ENCODE measurements at regions not wholly inside any gene's neighbourhood (a gene's known extent, or its start where the extent isn't known, plus 50 kb on each side); places are given as distances from the start of the nearest gene placed in this dataset.

DNA sequence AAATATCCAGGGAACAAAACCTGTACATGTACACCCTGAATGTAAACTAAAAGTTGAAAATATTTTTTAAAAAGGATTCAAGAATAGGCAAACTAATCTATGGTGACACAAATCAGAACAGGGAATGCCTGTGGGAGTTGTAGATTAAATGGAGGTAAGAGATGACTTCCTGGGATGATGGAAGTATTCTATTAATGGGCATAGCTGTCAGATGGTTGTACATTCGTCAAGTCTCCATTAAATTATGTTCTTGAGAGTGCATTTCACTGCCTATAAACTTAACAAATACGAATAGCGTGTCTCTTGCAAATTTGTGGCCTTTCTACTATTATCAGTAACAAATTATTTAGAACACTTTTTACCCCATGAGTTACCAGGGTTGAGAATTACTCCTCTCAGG lies 207.0 kb downstream of the HNMT start:
- in situ Hi-C loops (cut with MboI; ENCODE audit: low sequenced_read_pairs) = no loop called here

DNA sequence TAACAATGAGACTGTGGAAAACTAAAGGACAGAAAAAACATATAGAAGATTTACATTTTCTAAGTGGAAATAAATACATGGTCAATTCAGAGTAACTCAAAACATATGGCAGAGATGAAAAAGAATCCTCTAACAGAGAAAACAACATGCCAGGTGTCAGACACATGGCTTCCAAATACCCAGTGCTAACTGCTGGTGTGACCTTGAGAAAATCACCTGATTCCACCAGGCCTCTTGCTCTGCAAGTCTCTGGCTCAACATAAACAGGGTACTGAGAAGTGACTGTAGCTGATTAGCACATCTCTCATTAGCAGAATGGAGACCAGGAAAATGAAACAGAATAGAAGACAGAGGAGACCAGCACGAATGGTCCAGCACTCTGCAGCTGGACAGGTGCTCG lies 210.8 kb downstream of the HNMT start:
- in situ Hi-C loops (cut with MboI; ENCODE audit: low sequenced_read_pairs) = no loop called here

DNA sequence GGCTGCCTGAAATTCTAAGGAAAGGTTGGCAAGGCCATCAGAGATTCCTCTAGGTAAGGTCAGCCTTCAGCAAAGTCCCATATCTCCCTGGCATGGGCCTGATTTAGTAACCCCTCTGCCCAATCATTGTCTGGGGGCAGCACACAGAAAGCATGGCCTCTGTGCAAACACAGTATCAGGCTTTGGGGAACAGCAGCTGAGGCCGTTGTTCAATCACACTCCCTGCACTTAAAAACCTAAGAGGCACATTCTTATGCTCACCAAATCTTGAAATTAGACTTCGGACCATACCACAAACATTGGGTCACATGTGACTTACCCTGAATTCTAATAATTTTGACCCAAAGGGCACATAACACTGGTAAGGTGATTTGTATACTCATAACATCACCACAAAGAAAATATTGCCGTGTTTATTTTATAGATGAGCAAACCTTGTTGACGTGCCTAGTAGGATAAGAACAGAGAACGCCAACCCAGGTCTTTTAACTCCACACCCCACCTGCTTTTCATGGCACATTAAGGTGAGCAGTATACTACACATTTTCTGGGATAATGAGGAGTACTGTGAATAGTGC lies 212.7 kb downstream of the HNMT start:
- in situ Hi-C loops (cut with MboI; ENCODE audit: low sequenced_read_pairs) = no loop called here

DNA sequence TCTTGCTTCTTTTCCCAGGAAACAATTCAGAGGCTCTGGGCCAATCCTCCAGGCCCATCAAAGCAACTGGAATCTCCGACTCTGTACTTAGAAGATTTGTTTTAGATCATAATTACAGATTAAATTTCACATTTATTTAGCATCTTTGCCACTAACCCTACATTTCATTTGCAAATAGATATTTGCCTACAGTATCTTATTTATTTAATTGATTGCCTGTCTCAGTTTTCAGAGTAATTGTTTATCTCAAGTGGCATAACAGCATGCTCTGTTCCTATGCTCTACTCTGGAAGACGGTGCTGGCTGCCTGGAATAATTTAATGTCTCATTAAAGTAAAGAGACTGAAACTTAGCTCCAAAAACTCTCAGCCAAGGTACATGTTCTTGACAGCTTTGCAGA lies 213.4 kb downstream of the HNMT start:
- in situ Hi-C loops (cut with MboI; ENCODE audit: low sequenced_read_pairs) = no loop called here

DNA sequence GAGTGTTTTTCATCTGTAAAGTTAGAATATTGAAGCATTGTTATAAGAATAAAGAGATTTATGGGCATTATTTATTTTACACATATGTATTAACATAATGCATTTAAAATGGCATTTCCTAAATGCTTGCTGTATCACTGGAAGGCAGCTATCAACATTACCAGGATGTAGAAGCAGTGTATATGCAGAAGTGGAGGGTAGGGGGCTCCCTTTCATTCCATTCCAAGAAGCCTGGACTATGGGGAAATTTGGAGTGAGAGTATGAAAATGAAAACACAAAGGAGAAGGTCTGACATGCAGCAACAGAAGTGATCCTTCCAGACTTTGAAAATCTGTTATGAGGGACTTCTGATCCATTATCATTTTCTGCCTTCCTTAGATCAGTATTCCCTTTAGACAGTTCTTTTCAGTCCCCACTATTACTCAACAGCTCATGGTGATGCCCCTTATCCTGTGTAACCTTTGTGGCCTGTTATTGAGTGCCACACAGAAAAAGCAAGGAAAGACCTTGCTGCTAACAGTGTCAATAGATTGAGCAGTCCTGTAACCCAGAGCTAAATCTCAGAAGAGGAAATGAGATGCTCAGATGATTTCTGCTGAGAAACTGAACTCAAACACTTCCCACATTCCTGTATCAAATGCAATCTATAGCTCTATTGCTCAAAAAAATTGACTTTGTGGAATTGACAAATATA lies 216.6 kb downstream of the HNMT start:
- in situ Hi-C loops (cut with MboI; ENCODE audit: low sequenced_read_pairs) = no loop called here

DNA sequence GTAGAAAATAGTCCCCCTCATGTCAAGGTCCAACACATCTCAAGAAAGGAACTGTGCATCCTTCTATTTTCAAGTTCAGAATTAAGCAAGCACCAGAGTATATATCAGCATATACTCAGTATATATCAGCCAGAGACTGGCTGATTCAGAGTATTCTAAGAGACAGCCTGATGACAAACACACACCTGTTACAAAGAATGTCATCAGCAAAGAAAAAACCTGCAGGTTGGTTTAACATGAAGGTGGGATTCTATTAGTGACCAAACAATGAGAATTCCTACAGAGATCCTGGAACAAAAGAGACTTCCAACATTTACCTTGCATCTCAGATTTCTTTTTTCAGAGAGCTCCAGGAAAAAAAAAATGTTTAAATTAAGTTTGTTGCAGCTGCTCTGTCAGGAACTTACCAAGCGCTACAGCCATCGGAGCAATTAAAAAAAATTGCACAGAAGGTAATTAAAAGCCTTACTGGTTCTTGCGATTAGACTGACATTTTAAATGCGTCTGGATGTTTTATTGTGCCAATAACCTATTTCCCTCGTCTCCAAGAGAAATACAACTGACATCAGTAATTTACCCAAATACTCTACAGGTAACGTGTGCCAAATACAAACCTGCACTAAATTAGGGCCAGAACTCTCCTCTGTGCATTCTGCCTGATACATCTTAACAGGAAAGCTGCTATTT lies 218.1 kb downstream of the HNMT start:
- in situ Hi-C loops (cut with MboI; ENCODE audit: low sequenced_read_pairs) = no loop called here

DNA sequence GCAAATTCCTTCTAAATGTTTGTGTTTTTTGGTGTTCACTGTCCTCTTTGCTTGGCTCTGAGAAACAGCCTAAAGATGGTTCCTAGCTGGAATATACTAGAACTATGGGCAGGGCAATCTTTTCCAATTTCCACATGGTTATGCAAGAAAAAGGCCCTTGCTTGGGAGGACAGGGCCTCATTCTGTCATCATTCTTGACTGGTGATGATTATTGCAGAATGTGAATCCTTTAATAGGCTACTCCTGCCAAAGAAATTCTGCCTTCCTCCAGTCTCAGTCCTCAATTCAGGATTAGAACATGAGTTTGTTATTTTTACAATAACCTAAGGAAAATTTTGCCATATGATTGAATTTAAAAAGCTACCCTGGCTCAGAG lies 218.7 kb downstream of the HNMT start:
- in situ Hi-C loops (cut with MboI; ENCODE audit: low sequenced_read_pairs) = no loop called here

DNA sequence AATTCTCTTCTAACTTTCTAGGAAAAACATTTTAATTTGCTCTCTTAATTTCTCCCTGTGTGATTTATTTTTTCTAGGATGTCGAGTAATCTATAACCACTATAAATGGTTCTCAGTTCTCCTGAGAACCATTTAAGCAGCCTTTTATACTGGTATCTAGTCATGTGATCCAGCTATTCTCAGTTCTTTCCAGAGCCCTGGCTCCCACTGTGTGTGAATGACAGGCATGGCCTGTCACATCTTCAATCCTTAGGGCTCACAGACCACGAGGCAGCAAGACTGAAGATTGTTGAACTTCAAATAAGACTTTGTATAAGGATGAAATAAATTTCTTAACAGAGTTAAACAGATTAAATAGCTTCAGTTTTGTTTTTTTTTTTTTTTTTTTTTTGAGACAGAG lies 219.4 kb downstream of the HNMT start:
- in situ Hi-C loops (cut with MboI; ENCODE audit: low sequenced_read_pairs) = no loop called here

DNA sequence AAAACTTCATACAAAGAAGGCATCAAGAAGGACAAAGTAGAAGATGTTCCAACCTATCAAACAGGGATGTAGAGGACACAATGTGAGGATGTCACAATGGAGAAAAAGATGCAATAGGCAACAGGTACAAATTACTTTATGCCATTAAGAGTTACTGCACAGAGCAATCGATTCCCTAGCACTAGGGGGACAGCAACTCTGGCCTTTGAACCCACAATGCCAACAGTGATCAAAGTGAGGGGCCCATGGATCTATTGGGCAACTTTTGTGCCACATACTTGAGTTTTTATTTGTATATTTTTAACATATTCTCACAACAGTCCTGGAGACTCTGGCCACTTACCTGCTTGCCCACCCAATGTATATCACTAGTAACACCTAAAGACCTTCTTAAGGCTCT lies 220.2 kb downstream of the HNMT start:
- in situ Hi-C loops (cut with MboI; ENCODE audit: low sequenced_read_pairs) = no loop called here

DNA sequence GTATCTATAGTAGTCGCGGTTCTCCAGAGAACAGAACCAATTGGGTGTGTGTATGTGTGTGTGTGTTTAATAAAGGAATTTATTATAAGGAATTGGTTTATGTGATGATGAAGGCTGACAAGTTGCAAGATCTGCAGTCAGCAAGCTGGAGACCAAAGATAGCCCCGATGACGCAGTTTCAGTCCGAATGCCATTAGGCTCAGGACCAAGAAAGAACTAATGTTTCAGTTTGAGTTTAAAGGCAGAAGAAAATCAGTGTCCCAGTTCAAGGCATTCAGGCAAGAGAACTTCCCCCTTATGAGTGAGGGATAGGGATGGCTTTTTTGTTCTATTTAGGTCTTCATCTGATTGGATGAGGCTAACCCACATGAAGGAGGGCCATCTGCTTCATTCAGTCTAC lies 221.6 kb downstream of the HNMT start:
- in situ Hi-C loops (cut with MboI; ENCODE audit: low sequenced_read_pairs) = no loop called here

DNA sequence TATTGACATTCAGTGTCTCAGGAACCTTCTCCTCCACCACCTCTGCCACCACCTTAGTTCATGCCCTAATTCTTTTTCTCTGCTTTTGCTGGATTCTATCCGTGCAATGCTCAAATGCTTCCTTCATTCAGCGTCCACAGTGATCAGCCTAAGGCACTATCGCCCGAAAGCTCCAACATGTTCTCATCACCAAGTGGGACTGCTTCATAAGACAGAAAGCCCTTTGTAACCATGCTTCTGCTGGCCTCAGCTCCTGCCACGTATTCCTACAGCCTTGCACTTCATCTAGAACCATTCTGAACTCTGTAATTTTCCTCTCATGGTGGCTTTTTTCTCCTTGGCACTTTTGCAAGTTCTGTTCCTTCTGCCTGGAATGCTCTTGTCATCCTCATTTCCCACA lies 222.9 kb downstream of the HNMT start:
- in situ Hi-C loops (cut with MboI; ENCODE audit: low sequenced_read_pairs) = no loop called here

DNA sequence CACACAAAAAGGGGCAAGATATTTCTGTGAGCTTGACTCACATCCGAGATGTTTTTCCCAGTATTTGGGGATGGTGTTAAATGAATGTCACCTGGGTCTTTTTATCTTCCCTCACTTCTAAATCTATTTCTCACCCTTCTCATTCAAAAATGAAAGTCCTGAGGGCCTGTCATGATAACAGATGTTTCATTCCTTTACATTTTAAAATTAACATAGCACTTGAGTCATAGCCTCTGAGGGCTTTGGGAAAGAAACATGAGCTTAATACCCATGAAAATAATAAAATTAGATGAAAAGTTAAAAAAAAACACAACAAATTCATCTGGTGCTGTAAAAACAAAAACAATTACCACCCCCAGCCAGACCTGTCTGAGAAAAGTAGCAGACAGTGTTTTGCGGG lies 226.7 kb downstream of the HNMT start:
- in situ Hi-C loops (cut with MboI; ENCODE audit: low sequenced_read_pairs) = no loop called here

DNA sequence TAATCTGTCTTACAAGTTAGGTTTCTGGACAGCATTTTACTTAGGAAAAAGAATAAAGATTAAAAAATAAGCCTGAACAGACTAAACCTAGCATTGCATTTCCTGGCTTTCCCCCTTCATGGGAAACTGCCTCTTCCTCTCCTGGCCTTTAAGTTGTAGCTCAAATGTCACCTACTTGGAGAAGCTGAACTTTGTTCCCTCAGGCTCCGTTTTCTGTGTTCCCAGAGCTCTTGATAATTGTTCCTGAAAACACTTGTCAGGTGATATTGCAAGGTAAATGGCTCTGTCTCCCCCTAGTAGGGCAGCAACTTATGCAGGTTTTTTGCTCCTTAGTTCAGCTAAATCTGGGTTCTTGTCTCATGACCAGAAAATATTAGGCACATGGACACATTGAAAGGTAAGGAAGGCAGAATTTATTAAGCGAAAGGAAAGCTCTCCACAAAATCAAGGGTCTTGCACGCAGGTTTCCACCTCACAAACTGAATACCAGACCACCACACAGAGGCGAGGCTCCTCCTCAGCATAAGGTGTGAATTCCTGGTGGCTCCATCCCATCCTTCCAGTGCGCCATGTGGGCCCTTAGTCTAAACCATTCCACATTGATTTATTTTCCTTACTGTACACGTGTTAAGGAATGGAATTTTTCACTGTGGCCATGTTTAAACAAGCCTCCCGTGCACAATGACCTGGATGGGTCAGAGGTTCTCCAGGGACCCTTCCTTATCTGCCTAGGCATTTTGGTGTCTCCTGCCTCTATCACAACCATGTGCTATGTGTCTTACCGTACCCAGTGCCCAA lies 229.3 kb downstream of the HNMT start:
- in situ Hi-C loops (cut with MboI; ENCODE audit: low sequenced_read_pairs) = no loop called here

DNA sequence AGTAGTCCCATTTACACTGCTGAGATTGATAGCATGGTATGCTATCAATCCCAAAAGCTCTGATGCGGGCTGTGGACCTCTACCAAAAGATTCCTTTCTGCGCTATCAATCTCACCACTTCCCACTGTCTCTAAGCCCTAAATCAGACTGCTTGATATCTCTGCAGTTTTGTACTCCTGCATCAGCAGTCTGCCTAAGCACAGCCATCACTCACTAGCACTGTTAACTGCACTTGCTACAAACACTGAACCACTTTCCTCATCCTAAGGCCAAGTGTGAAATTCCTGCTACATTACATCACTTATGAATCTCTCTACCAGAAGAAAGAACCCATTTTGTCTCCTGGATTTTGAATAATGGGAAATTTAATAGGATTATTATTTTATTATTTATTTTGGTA lies 237.0 kb downstream of the HNMT start:
- in situ Hi-C loops (cut with MboI; ENCODE audit: low sequenced_read_pairs) = no loop called here

DNA sequence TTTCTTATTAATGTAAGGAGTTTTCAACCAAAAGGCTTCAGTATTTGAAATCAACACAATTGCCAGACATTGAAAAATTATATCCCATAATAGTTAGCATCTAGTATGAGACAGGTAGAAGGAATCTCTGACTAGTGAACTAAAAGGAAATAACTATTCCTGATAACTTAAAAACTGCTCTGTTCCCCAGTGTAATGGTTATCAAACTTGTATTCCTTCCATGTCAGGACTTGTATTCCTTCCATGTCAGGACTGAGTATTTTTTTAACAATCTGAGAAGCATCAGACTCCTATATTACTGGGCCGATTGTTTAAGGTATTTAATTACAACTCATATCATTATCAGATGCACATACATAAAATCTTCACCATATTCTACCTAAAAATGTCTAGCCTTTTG lies 238.5 kb downstream of the HNMT start:
- in situ Hi-C loops (cut with MboI; ENCODE audit: low sequenced_read_pairs) = no loop called here

DNA sequence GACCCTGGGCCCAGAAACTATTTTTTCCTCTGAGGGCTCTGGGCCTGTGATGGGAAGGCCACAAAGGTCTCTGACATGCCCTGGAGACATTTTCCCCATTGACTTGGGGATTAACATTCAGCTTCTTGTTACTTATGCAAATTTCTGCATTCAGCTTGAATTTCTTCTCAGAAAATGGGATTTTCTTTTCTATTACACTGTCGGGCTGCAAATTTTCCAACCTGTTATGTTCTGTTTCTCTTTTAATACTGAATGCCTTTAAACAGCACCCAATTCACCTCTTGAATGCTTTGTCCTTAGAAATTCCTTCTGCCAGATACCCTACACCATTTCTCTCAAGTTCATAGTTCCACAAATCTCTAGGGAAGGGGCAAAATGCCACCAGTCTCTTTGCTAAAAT lies 241.0 kb downstream of the HNMT start:
- in situ Hi-C loops (cut with MboI; ENCODE audit: low sequenced_read_pairs) = no loop called here

DNA sequence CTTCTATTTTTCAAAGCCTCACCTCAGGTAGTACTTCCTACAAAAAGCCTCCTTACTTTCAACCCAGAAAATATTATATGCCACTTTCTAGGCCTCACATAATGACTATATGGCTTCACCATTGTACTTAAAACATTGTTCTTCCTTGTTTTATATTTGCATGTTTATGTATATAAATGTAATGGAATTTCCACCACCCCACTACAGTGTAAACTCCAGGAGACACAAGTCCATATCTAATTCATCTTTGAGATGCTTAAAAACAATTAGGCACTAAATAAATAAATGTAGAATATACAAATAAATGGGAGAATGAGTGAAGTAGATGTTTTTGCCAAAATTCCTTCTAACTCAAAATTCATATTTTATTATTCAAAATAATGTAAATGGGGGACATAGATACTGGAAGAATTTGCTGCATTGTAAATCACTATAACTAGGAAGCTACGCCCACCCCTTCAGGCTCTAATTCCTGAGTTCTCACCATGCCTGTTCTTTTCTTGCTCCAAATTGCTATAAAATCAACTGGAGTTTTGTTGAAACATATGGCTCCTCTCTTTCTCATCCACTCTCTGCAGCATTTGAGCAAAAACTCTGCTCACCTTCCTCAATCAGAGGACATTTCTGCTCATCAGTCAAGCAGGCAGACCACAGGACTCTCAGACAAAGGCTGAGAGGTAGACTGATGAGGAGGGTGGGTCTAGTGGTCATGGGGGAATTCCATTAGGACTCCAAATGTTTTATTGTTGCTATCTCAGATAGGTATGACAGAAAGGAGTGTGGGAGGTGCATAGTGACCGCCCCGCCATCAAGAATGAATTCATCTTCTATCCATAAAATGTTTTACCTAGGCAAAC lies 243.0 kb downstream of the HNMT start:
- in situ Hi-C loops (cut with MboI; ENCODE audit: low sequenced_read_pairs) = no loop called here

DNA sequence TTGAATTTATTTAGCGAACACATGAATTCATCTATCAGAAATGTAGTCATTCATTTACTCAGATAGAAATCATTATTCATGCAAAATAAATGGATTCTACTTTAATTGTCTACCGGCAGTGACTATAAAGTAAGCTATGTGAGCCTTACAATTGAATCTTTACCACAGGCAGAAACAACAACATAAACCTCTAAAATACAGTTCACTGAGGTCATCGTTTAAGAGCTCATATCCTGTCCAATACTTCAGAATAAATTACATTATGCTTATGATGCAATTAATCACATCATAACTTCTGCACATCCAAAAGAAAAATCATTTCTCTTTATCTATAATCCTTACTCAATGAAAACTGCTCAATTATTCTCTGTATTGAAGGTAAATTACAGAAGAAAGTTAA lies 244.7 kb downstream of the HNMT start:
- in situ Hi-C loops (cut with MboI; ENCODE audit: low sequenced_read_pairs) = no loop called here

DNA sequence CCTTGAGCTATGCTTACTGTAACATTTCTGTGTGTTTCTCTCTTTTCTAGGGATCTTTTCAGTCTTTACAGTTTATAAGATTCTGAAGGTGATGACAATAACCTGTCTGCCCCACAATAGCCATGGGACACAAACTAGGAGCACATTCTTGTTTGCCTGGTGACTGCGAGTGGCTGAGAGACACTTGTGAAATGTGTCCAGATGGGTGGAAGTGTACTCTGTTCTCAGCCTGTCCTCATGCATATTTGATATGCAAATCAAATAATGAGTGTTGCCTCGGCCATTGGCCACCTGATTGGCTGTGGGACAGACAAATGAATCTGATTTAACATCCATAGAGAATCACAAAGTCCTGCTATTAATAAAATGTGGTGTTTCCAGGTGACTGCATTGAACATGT lies 246.2 kb downstream of the HNMT start:
- in situ Hi-C loops (cut with MboI; ENCODE audit: low sequenced_read_pairs) = no loop called here

DNA sequence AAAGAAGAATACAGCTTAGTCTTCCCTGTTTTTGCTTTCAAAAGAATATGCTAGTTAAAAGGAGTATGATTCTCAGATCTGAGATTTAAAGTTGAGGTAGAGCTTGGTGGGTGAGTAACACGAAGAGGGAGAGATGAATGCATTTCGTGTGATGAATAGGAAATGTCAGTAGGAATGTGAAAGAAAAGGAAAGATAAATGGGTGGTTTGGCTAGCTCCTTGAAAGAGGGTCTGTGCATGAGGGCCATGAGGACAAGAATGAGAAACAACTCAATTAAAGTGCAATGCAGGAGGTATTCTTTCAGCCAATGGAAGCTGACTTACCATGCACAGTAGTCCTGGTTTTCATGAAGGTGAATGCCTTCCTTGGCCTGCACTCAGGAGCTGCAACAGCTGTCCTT lies 248.2 kb downstream of the HNMT start:
- in situ Hi-C loops (cut with MboI; ENCODE audit: low sequenced_read_pairs) = no loop called here

DNA sequence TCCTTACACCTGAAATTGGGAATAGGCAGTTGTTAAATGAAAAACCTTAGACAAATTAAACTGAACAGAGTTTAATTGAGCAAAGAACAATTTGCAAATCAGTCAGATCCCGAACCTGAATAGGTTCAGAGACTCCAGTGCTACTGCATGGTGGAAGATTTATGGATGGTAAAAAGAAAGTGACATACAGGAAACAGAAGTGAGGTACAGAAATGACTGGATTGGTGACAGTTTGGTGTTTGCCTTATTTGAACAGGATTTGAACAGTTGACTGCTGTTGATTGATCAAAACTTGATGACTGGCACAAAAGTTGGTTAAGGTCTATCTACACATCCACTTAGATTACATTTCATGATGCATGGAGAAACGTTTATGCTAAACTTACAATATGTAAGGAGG lies 248.8 kb downstream of the HNMT start:
- in situ Hi-C loops (cut with MboI; ENCODE audit: low sequenced_read_pairs) = no loop called here

Measured in HL-60/S4 treated with phorbol 12-myristate 13-acetate at 8.2 ng/mL for 4 days and 3 days (cell line).